Right lobe of liver (tissue), 4 donors: ENCODE measurements at regions not wholly inside any gene's neighbourhood (a gene's known extent, or its start where the extent isn't known, plus 50 kb on each side); places are given as distances from the start of the nearest gene placed in this dataset.

ENCODE experiments used
- CTCF ChIP-seq, 4 donors: fragments of 200-600 bp in 3 of 4; fragments of 450-650 bp in 1 of 4; IDR thresholded peaks; one replicate each; pipeline versions ENCODE4 v1.5.1 to v1.8.0; 2016 to 2022; ENCODE audit warnings: antibody characterized with exemption in 4 of 4, mild to moderate bottlenecking in 2 of 4
- POLR2A ChIP-seq: fragments of 450-650 bp; IDR thresholded peaks from one replicate; pipeline ENCODE4 v1.6.1; 2017; ENCODE audit warnings: antibody characterized with exemption, mild to moderate bottlenecking
- donor health status: DM: no; HTN: no; CAD: no.
- donor health status: DM: no; HTN: no; CAD: no.
- donor health status: DM: no; HTN: yes; CAD: no.

- no peak for TF ChIP-seq CTCF (IDR thresholded peaks at IDR 0.05)
- no peak for TF ChIP-seq POLR2A
Measured at GRCh38 chr17:77848257-77848656, 110.2 kb upstream of the TNRC6C start.
